DND-41 (cell line): ENCODE measurements at regions not wholly inside any gene's neighbourhood (a gene's known extent, or its start where the extent isn't known, plus 50 kb on each side); places are given as distances from the start of the nearest gene placed in this dataset.

Experiments used
- EZH2 ChIP-seq: IDR thresholded peaks from 3 replicates; pipeline ENCODE4 v1.6.1; 2012; ENCODE audit warnings: borderline replicate concordance, low read depth, mild to moderate bottlenecking, moderate library complexity, low read length, inconsistent platforms; ENCODE audit not compliant: severe bottlenecking
- TF ChIP-seq, protein P1 (sequence below): IDR thresholded peaks from 2 replicates; pipeline ENCODE4 v1.5.1; 2012; ENCODE audit warnings: borderline replicate concordance, low read length, moderate library complexity, mild to moderate bottlenecking; ENCODE audit not compliant: poor library complexity, severe bottlenecking; ENCODE audit errors: extremely low read depth

DNA sequence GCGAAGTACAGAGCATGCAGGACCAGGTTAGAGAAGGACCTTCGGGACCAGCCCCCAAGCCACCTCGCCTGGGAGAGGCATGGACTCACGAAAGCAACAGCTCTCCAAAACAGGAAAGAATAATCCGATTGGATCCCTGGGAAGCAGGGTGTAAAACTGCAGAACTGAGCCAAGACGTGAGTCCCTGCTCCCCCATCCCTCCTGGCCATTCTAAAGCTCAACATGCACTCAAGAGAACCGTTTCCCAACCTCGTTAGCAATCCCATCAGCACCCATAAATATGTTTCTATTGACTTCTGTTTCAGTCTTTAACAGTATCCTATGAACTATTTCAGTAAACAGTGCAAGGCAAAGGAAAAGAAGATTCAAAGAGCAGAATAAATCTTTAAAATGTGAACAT is 167.0 kb downstream of the COPRS start:
- TF ChIP-seq, protein P1, sequence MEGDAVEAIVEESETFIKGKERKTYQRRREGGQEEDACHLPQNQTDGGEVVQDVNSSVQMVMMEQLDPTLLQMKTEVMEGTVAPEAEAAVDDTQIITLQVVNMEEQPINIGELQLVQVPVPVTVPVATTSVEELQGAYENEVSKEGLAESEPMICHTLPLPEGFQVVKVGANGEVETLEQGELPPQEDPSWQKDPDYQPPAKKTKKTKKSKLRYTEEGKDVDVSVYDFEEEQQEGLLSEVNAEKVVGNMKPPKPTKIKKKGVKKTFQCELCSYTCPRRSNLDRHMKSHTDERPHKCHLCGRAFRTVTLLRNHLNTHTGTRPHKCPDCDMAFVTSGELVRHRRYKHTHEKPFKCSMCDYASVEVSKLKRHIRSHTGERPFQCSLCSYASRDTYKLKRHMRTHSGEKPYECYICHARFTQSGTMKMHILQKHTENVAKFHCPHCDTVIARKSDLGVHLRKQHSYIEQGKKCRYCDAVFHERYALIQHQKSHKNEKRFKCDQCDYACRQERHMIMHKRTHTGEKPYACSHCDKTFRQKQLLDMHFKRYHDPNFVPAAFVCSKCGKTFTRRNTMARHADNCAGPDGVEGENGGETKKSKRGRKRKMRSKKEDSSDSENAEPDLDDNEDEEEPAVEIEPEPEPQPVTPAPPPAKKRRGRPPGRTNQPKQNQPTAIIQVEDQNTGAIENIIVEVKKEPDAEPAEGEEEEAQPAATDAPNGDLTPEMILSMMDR = no peak
- TF ChIP-seq EZH2 = no peak
